Peyer's patch (tissue), 4 donors: ENCODE measurements at regions not wholly inside any gene's neighbourhood (a gene's known extent, or its start where the extent isn't known, plus 50 kb on each side); places are given as distances from the start of the nearest gene placed in this dataset.

Source experiments
- POLR2A ChIP-seq, 2 donors: fragments of 450-650 bp; IDR thresholded peaks; one replicate each; pipeline ENCODE4 v1.5.1; 2017; ENCODE audit warnings: antibody characterized with exemption in 2 of 2, mild to moderate bottlenecking in 2 of 2, moderate library complexity in 2 of 2
- TF ChIP-seq, protein P1 (sequence below), 6 experiments: fragments of 450-650 bp in 4 of 6; fragments of 200-600 bp in 2 of 6; sonication (generic) in 1 of 6; IDR thresholded peaks; one replicate each; pipeline ENCODE4 v1.5.1; 2017 to 2019; ENCODE audit warnings: antibody characterized with exemption in 6 of 6, mild to moderate bottlenecking in 3 of 6, moderate library complexity in 1 of 6

DNA sequence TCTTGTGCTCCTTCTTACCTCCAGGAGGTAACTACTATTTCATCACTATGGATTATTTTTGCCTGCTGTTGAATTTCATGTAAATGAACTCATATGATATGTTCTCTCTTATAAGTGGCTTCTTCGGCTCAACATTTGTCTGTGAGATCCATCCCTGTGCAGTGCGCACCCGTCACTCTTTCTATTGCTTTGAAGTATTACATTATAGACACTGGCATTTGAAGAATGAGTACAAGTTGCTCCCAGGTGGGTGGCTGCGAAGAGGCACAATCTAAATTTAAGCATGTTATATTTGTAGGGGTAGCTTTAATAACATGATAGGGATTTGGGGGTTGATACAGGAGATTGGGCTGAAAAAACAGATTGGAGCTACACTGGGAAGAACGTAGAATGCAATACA is 809.7 kb downstream of the CCSER2 start:
- TF ChIP-seq, protein P1, sequence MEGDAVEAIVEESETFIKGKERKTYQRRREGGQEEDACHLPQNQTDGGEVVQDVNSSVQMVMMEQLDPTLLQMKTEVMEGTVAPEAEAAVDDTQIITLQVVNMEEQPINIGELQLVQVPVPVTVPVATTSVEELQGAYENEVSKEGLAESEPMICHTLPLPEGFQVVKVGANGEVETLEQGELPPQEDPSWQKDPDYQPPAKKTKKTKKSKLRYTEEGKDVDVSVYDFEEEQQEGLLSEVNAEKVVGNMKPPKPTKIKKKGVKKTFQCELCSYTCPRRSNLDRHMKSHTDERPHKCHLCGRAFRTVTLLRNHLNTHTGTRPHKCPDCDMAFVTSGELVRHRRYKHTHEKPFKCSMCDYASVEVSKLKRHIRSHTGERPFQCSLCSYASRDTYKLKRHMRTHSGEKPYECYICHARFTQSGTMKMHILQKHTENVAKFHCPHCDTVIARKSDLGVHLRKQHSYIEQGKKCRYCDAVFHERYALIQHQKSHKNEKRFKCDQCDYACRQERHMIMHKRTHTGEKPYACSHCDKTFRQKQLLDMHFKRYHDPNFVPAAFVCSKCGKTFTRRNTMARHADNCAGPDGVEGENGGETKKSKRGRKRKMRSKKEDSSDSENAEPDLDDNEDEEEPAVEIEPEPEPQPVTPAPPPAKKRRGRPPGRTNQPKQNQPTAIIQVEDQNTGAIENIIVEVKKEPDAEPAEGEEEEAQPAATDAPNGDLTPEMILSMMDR (IDR thresholded peaks at IDR 0.05), result no peak
- no peak for TF ChIP-seq POLR2A (IDR thresholded peaks at IDR 0.05)
